MG63 (cell line): ENCODE measurements at regions not wholly inside any gene's neighbourhood (a gene's known extent, or its start where the extent isn't known, plus 50 kb on each side); places are given as distances from the start of the nearest gene placed in this dataset.
"Not testable (repeated sequence)": the region's sequence is repeated elsewhere in the genome, so short reads cannot be mapped to it uniquely, and the experiment has no call there.

Source experiments
- DNase-seq: peaks from one replicate; pipeline ENCODE4 v3.0.0-alpha.2; 2020
- H3K27me3 ChIP-seq: fragments of 250-450 bp; sonication (Bioruptor Pico); 2 replicates; pipeline ENCODE4 v1.5.1; 2020; ENCODE audit warnings: mild to moderate bottlenecking, moderate library complexity
- H3K36me3 ChIP-seq: fragments of 250-450 bp; sonication (Bioruptor Pico); 2 replicates; pipeline ENCODE4 v1.5.1; 2020; ENCODE audit warnings: mild to moderate bottlenecking, moderate library complexity
- H3K4me3 ChIP-seq: fragments of 250-450 bp; sonication (Bioruptor Pico); 2 replicates; pipeline ENCODE4 v1.5.1; 2020; ENCODE audit warnings: mild to moderate bottlenecking, moderate library complexity
- H3K9me3 ChIP-seq: fragments of 250-450 bp; sonication (Bioruptor Pico); 2 replicates; pipeline ENCODE4 v1.5.1; 2020; ENCODE audit warnings: mild to moderate bottlenecking, moderate library complexity

DNA sequence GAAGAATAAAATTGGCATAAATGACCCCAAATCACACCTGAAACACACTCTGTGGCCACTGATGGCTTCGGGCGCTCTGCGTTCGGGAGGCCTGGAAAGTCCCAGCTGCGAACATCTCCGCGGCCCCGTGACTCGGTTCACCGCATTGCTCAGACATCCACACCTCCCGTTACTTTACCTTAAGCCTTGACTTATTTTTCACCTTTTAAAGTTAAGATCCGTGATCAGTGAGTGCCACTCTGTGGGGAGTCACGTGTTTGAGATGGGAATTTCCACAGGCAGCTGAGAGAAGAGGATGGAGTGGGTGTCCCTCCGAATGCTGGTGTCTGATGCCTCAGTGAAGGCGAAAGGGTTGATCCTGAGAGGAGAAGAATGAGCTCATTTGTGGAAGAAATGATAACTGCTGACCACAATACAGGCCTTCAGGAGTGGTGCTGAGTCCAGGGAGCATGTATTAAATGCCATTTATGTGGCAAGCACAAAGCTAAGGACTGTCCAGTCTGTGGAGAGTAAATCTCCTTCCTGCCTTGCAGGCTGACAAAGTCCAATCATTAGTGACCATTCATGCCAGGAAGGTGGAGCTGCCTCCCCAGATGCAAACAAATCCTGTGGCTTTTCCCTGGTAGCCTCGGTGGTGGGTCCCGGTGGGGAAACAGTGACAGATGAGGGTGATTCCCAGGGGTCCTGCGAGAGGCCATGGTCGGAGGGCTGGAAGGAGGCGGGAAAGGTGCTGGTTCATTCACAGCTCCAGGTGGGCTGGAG, 168.8 kb downstream of the RTP5 start:
- H3K36me3 ChIP-seq = no peaks in the 10 kb centered on the region
- H3K27me3 ChIP-seq = no peaks in the 10 kb centered on the region
- no peak overlapping the region for H3K4me3 ChIP-seq
- H3K9me3 ChIP-seq = no peaks in the 10 kb centered on the region
- DNase-seq = no peak

- Histone ChIP-seq H3K36me3 (no peaks in the 10 kb centered on the region), H3K4me3 (no peak overlapping the region), H3K27me3 (no peaks in the 10 kb centered on the region), H3K9me3 (no peaks in the 10 kb centered on the region)
- no peak for DNase-seq
These were observed 169.4 kb downstream of the RTP5 start for GRCh38 chr2:242038928-242039341.

DNA sequence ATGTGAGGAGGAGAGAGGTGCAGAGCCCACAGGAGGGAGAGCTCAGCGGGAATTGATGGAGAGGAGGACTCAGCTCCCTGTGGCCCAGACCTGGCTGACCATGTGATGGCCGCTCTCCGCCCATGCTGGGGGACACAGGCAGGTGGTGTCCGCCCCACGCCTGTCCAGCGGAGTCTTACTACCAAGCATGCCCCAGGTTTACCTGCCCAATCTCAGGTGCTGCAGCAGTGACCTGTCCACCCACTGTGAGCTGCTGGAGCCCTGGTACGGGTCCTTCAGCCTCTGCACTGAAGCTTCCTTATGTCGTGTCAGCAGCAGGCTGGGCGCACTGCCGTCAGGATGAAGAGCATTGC, 170.8 kb downstream of the RTP5 start:
- no peak for DNase-seq
- Histone ChIP-seq H3K9me3 (no peaks in the 10 kb centered on the region), H3K36me3 (no peaks in the 10 kb centered on the region), H3K4me3 (no peak overlapping the region), H3K27me3 (no peaks in the 10 kb centered on the region)

DNA sequence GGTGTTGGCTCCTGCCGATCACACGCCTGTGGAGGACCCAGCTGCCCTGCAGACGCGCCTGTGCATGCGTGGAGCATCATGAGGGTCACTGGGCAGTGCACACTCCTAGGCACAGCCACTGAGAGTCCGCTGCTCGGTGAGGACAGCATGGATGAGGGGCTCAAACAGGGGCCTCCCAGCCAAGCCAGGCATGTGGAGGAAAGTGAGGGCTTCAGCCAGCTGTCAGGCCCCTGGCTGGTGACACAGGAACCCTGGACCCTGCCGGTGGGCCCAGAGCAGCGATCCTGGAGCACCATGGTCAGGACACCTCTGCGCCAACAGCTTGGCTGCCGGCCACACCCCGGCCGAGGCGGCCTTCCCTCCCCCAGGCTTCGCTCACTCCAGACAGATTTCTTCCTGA, 171.2 kb downstream of the RTP5 start:
- H3K9me3 ChIP-seq = no peaks in the 10 kb centered on the region
- H3K36me3 ChIP-seq = no peaks in the 10 kb centered on the region
- H3K27me3 ChIP-seq = no peaks in the 10 kb centered on the region
- DNase-seq = no peak
- no peak overlapping the region for H3K4me3 ChIP-seq

DNA sequence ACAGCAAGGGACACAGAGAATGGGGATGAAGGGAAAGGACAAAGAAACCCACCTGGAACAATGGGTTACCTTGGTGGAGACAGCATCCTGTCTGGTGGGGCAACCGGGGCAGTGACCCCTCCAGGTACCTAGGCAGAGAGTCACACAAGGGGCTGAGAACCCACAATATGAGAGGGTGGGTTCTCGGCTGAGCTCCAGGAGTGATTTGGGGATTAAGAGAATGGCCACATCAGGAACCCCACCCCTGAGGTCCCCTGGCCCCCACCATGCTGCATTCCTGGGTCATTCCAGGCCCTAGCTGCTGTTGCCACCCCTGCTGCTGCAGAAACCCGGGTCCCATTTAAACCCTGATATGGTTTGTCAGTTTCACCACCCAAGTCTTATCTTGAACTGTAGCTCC, 172.3 kb downstream of the RTP5 start:
- no peak for DNase-seq

DNA sequence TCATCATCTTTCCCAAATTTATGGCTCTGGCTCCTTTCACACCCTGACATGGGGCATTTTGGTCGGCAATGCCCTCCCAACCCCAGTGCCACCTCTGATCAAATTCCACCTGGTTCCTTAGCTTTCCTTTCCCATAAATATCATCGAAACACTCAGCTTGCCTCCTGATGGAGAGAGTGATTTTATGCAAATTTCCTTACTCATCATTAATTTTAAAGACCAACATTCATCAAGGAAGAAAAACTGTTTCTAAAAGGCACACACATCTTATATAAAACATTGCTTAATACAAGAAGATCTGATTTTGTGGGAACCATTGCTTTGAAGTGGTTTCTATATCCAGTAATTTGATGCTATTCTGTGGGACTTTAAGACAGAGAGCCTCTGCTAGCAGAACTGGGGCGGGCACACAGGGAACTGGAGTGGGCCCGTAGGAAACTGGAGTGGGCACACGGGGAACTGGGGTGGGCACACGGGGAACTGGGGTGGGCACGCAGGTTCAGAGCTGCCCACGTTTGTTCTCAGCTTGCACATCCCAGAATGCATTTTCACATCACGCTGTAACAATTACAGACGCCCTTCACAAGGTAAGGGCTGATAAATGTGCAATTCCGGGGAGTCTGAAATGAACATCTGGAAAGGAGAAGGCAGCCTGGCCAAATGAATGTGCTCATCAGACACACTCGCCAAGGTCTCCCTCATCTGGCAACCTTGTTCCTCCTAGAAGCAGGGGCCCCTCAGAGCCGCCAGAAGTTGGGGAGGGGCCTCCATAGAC, 174.2 kb downstream of the RTP5 start:
- DNase-seq = no peak
- no peaks in the 10 kb centered on the region for H3K9me3 ChIP-seq
- no peaks in the 10 kb centered on the region for H3K36me3 ChIP-seq
- no peaks in the 10 kb centered on the region for H3K27me3 ChIP-seq
- no peak overlapping the region for H3K4me3 ChIP-seq

More for the DNA sequence above, 172.3 kb downstream of the RTP5 start:
- Histone ChIP-seq H3K4me3 (no peak overlapping the region), H3K9me3 (no peaks in the 10 kb centered on the region), H3K27me3 (no peaks in the 10 kb centered on the region), H3K36me3 (no peaks in the 10 kb centered on the region)

GRCh38 chr2:242044313-242044590, 174.7 kb downstream of the RTP5 start:
- Histone ChIP-seq H3K9me3 (no peaks in the 10 kb centered on the region), H3K4me3 (no peak overlapping the region), H3K27me3 (no peaks in the 10 kb centered on the region), H3K36me3 (no peaks in the 10 kb centered on the region)
- DNase-seq = no peak

- not testable (repeated sequence) for H3K36me3 ChIP-seq, H3K4me3 ChIP-seq, H3K27me3 ChIP-seq
These were observed 176.1 kb downstream of the RTP5 start for GRCh38 chr2:242045596-242046144.

GRCh38 chr2:242046206-242046826, 176.8 kb downstream of the RTP5 start:
- H3K27me3 ChIP-seq = 0 out of 2 replicates have a peak, but pooled peaks cover 4% of the 10 kb centered on the region
- H3K9me3 ChIP-seq = no peaks in the 10 kb centered on the region
- no peak for DNase-seq
- H3K4me3 ChIP-seq = no peak overlapping the region
- no peaks in the 10 kb centered on the region for H3K36me3 ChIP-seq

More at GRCh38 chr2:242045596-242046144, 176.1 kb downstream of the RTP5 start:
- not testable (repeated sequence) for DNase-seq, H3K9me3 ChIP-seq

DNA sequence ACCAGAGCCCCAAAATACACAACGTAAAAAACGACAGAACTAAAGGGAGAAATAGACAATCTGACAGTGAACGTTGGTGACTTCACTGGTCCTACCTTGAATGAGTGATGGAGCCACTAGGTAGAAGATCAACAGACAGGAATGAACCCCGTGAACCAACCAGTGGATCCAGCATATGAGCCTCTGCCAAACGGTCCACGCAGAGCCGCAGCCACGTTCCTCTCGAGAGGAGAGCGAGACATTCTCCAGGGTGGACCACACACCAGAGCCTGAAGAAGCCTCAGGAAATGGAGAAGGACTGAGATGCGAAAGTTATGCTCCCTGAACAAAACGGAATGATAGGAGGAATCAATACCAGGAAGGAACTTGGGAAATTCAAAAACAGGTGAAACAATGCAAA, 178.4 kb downstream of the RTP5 start:
- Histone ChIP-seq H3K27me3 (0 out of 2 replicates have a peak, but pooled peaks cover 4% of the 10 kb centered on the region), H3K9me3 (no peaks in the 10 kb centered on the region), H3K4me3 (no peak overlapping the region), H3K36me3 (no peaks in the 10 kb centered on the region)
- no peak for DNase-seq

DNA sequence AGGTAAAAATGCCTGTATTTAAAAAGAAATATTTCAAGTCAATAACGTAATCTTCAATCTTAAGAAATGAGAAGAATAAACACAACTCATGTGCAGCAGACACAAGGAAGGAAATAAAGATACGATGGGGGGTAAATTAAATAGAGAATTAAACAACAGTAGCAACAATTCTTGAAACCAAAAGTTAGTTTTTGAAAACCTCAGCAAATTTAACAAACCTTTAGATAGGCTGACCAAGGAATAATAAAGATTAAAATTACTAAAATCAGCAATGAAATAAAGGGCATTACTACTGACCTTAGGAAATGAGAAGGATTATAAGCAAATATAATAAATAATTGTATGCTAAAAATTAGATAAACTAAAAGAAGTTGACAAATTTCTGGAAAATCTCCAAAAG, 178.9 kb downstream of the RTP5 start:
- H3K36me3 ChIP-seq = no peaks in the 10 kb centered on the region
- no peak overlapping the region for H3K4me3 ChIP-seq
- H3K9me3 ChIP-seq = no peaks in the 10 kb centered on the region
- no peak for DNase-seq
- H3K27me3 ChIP-seq = 0 out of 2 replicates have a peak, but pooled peaks cover 4% of the 10 kb centered on the region

- H3K4me3 ChIP-seq, DNase-seq: not testable (repeated sequence)
These were observed 180.0 kb downstream of the RTP5 start for GRCh38 chr2:242049492-242049891.

DNA sequence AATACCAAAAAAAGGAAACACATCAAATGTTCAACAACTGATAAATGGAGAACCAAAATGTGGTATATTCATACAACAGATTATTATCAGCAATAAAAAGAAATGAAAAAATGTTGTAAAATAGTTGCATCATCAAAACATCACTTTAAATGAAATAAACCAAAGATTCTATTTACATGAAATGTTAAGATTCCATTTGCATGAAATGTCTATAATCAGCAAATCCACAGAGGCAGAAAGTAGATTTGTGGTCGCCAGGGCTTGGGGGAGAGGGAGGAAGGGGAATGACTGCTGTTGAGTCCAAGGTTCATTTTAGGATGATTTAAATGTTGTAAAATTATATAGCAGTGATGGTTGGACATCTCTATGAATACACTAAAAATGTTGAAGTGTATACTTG, 181.9 kb downstream of the RTP5 start:
- Histone ChIP-seq H3K36me3 (no peaks in the 10 kb centered on the region), H3K27me3 (peaks cover 4% of the 10 kb centered on the region; the same call in 1 of the 2 replicates), H3K4me3 (no peak overlapping the region), H3K9me3 (no peaks in the 10 kb centered on the region)
- no peak for DNase-seq

More at GRCh38 chr2:242049492-242049891, 180.0 kb downstream of the RTP5 start:
- not testable (repeated sequence) for H3K9me3 ChIP-seq, H3K36me3 ChIP-seq, H3K27me3 ChIP-seq

- Histone ChIP-seq H3K9me3 (no peaks in the 10 kb centered on the region), H3K4me3 (no peak overlapping the region), H3K36me3 (no peaks in the 10 kb centered on the region), H3K27me3 (peaks cover 4% of the 10 kb centered on the region; the same call in 1 of the 2 replicates)
- no peak for DNase-seq
These were observed 182.9 kb downstream of the RTP5 start for GRCh38 chr2:242052421-242052820.

GRCh38 chr2:242053921-242054320, 184.4 kb downstream of the RTP5 start:
- no peak for DNase-seq
- no peaks in the 10 kb centered on the region for H3K9me3 ChIP-seq
- no peak overlapping the region for H3K4me3 ChIP-seq
- peaks cover 4% of the 10 kb centered on the region; the same call in 1 of the 2 replicates for H3K27me3 ChIP-seq
- H3K36me3 ChIP-seq = no peaks in the 10 kb centered on the region

DNA sequence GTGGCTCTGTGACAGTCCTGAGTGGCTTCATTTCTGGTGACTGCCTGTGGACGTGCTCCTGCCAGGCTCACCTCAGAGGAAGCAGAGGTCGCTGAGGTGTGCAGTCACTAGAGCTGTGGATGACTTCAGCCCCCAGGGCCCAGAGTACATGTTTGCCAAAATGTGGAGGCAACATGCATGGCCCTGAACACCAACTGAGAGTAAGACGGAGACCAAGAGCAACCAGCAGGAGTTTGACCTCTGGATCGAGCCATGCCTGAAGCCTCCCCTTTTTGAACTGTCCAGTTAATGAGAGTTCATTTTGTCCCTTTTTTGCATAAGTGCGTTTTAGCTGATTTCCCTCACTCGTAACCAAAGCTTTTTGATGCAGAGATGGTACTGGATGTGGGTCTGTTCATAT, 184.9 kb downstream of the RTP5 start:
- H3K4me3 ChIP-seq = no peak overlapping the region
- DNase-seq = no peak
- peaks cover 4% of the 10 kb centered on the region; the same call in 1 of the 2 replicates for H3K27me3 ChIP-seq
- no peaks in the 10 kb centered on the region for H3K36me3 ChIP-seq
- H3K9me3 ChIP-seq = no peaks in the 10 kb centered on the region
